Left renal cortex interstitium (tissue), 4 donors: ENCODE measurements at regions not wholly inside any gene's neighbourhood (a gene's known extent, or its start where the extent isn't known, plus 50 kb on each side); places are given as distances from the start of the nearest gene placed in this dataset.

Experiments used
- DNase-seq, 4 donors: peaks; one replicate each; pipeline ENCODE4 v3.0.0-alpha.2; 2013; ENCODE audit warnings: low read depth in 4 of 4, low spot score in 2 of 4, missing footprints in 1 of 4

DNA sequence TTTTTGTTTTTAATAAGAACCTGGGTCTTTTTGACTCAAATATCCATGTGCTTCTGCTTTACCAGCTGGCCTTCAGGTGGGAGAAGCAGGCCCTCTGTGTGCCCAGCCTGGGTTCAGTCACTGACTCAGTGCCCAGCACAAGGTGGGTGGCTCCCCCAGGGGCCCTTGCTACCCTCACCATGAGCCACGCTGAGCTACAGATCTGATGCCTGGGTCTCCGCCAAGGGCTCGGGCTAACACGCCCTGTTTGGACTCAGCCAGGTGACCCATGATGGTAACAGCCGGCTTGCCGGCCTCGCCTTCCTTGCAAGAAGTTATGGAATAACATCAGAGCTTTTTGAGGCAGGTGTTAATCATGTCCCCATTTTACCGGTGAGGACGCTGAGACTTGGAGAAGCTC lies 109.5 kb upstream of the NLRP1 start:
- no peak for DNase-seq

DNA sequence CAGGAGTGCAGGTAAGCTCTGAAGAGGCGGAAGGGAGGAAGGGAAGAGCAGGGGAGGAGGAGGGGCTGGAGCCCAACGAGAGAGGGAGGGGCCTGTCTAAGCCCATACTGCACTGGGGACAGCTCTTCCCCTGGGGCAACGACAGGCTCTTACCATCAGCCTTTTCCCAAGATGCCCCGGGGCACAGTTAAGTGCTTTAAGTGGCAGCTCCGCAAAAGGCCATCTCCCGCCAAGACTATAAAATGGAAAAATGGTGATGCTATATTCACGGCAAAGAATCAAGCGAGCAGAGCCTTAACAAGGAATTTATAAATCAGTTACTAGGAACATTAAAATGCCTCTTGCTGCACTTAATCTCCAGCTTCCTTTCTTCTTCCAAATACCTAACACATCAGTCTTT lies 110.2 kb upstream of the NLRP1 start:
- peak in 1 of 4 donors; percentile 47 for DNase-seq

GRCh38 chr17:5695480-5695879 lies 111.2 kb upstream of the NLRP1 start:
- no peak for DNase-seq

DNA sequence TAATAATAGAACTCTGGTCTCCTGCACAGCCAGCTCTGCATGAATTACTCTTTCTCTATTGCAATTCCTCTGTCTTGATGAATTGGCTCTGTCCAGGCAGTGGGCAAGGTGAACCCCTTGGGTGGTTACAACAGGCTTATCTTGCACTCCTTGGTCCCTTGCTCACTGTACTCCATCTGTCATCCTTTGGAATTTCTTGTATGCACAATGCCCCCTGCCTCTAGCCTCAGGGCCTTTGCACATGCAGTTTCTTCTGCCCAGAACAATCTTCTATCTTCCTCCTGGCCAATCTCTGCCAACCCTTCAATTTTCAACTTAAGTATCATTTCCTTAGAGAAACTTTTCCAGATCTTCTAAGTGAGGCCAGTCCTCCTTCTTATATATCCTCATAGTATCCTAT lies 114.7 kb upstream of the NLRP1 start:
- DNase-seq = no peak

DNA sequence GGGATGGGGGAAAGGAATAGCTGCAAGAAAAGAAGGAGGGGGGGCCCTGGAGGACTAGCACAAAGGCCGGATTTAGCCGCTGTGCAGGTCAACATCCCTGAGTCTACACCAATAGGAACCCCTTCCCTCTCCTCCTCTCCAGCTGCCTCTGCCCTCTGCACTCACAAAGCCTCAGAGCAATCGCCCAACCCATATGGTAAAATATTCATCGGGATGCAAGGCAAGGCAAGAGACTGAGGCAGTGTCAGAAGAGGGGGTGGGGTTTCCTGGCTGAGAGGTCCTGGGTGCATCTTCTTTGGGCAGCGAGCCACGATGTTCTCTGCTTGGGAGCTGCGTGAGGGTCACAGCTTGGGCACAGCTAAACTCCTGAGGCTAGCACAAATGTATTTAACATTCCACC lies 115.5 kb upstream of the NLRP1 start:
- no peak for DNase-seq

- no peak for DNase-seq
Measured at GRCh38 chr17:5700745-5701144, 116.4 kb upstream of the NLRP1 start.

- no peak for DNase-seq
Measured at GRCh38 chr17:5701381-5701780, 117.1 kb upstream of the NLRP1 start.

- DNase-seq = no peak
Measured at GRCh38 chr17:5702951-5703510, 118.7 kb upstream of the NLRP1 start.

DNA sequence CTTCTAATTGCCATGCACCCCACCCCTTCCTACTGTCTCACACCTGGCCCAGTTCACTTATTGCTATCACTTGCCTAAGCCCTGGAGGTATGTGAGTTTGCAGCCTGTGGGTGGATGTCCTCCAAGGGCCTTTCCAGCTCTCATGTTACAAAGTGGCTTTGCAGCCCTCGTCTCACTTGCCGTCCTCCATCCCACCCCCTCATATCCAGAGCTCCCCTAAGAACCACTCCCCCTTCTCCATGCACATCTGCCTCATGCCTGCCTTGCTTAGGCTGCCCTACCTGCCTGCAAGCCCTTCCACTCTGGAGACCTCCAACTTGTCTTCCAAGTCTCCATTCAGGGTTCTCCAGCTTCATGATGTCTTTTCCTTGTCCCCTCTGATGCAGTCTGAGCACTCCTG lies 119.4 kb upstream of the NLRP1 start:
- no peak for DNase-seq

- no peak for DNase-seq
Measured at GRCh38 chr17:5705081-5705875, 121.0 kb upstream of the NLRP1 start.

GRCh38 chr17:5705876-5706576 lies 121.7 kb upstream of the NLRP1 start:
- DNase-seq = no peak

GRCh38 chr17:5706577-5707210 lies 122.4 kb upstream of the NLRP1 start:
- DNase-seq = peak in 3 of 4 donors; percentile 45 to 70 (median 53)

DNA sequence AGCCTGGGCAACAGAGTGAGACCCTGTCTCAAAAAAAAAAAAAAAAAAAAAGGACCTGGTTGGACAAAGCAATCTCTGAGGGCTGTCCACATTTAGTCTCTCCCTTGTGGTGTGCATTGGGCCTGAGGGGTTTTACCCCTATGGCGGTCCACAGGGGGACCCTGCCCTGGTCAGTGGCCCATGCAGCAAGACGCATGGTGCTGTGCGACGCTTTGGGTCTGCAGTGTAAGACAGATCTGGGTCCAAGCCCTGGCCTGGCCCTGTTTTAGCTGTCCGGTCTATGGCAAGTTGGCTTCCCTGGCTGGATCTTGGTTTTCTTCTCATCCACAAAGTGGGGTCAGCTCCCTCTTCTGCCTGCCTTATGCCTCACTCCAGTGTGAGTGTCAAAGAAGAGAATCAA lies 123.2 kb upstream of the NLRP1 start:
- no peak for DNase-seq

DNA sequence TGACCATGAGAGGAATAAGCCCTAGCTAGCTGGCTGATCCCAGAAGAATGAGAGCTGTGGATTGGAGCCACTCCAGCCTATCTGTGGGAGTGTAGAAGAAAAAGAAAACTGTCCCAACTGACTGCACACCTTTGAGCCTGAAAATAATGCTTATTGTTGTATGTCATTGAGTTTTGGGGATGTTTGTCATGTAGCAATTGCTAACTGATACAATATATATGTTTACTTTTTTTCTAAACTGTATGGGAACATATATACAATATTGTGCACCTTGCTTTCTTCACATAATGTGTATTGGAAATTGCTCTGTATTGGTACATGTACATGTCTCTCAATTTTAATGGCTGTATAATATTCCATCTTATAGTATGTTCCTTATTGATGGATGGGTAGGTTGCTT lies 124.0 kb upstream of the NLRP1 start:
- DNase-seq = no peak

- no peak for DNase-seq
Measured at GRCh38 chr17:5711344-5711743, 127.0 kb upstream of the NLRP1 start.

GRCh38 chr17:5714993-5715392 lies 130.7 kb upstream of the NLRP1 start:
- DNase-seq = no peak

- DNase-seq = no peak
Measured at GRCh38 chr17:5715478-5715877, 131.2 kb upstream of the NLRP1 start.

DNA sequence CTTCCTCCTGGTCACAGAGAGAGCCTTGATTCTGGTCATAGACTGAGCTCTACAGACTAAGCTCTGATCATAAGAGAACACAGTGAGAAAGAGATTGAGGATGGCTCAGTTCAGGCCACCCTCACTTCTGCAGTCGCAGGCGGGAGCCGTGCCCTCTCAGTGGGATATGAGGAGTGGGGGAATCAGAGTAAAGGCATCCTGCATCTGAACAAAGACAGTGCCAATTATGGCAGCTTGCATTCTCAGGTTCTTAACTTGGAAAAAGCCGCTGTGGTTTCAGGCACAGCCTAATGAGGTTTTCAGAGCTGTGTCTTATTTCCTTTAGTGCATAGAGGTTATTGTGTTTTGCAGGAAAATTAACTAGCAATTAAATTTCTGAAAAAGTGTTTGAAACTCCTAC lies 134.4 kb upstream of the NLRP1 start:
- no peak for DNase-seq

GRCh38 chr17:5719976-5720375 lies 135.7 kb upstream of the NLRP1 start:
- DNase-seq = no peak

GRCh38 chr17:5730373-5730772 lies 146.1 kb upstream of the NLRP1 start:
- no peak for DNase-seq

- no peak for DNase-seq
Measured at GRCh38 chr17:5740937-5741336, 156.6 kb upstream of the NLRP1 start.
